Endodermal cell (in vitro differentiated cells): ENCODE measurements at regions not wholly inside any gene's neighbourhood (a gene's known extent, or its start where the extent isn't known, plus 50 kb on each side); places are given as distances from the start of the nearest gene placed in this dataset.

Experiments used
- DNase-seq: peaks from one replicate; pipeline ENCODE4 v3.0.0-alpha.2; 2017
- H3K27ac ChIP-seq: 2 replicates; pipeline ENCODE4 v1.5.1; 2013; ENCODE audit warnings: mild to moderate bottlenecking, low read depth, low read length, moderate library complexity
- H3K27me3 ChIP-seq: 2 replicates; pipeline ENCODE4 v1.6.1; 2013; ENCODE audit warnings: mild to moderate bottlenecking, low read length, moderate library complexity; ENCODE audit not compliant: insufficient read depth, control insufficient read depth, poor library complexity, severe bottlenecking
- H3K36me3 ChIP-seq: 2 replicates; pipeline ENCODE4 v1.7.0; 2013; ENCODE audit warnings: mild to moderate bottlenecking, low read length, moderate library complexity; ENCODE audit not compliant: control insufficient read depth, insufficient read depth
- H3K4me1 ChIP-seq: one replicate; pipeline ENCODE4 v1.7.0; 2013; ENCODE audit warnings: low read length; ENCODE audit not compliant: control insufficient read depth, insufficient read depth
- H3K4me3 ChIP-seq: 2 replicates; pipeline ENCODE4 v1.5.1; 2013; ENCODE audit warnings: mild to moderate bottlenecking, low read length, moderate library complexity
- H3K9ac ChIP-seq: 2 replicates; pipeline ENCODE4 v1.6.1; 2013; ENCODE audit warnings: mild to moderate bottlenecking, low read length, moderate library complexity; ENCODE audit not compliant: poor library complexity, severe bottlenecking; ENCODE audit errors: extremely low read depth
- H3K9me3 ChIP-seq: 2 replicates; pipeline ENCODE4 v1.6.1; 2013; ENCODE audit warnings: mild to moderate bottlenecking, low read length, moderate library complexity; ENCODE audit not compliant: control insufficient read depth
- H3K27ac Mint-ChIP-seq: 2 replicates; pipeline ENCODE4 v1.8.0; 2020; ENCODE audit warnings: mixed read lengths
- H3K27me3 Mint-ChIP-seq: 2 replicates; pipeline ENCODE4 v1.8.0; 2021; ENCODE audit warnings: mild to moderate bottlenecking, mixed read lengths; ENCODE audit not compliant: insufficient read depth
- H3K36me3 Mint-ChIP-seq: 2 replicates; pipeline ENCODE4 v1.8.0; 2020; ENCODE audit warnings: low read depth, mixed read lengths
- H3K4me1 Mint-ChIP-seq: 2 replicates; pipeline ENCODE4 v1.8.0; 2020; ENCODE audit warnings: mixed read lengths
- H3K4me3 Mint-ChIP-seq: 2 replicates; pipeline ENCODE4 v1.8.0; 2020; ENCODE audit warnings: mild to moderate bottlenecking, moderate library complexity, mixed read lengths
- H3K9me3 Mint-ChIP-seq: 2 replicates; pipeline ENCODE4 v1.8.0; 2020; ENCODE audit warnings: mild to moderate bottlenecking, mixed read lengths
- CTCF ChIP-seq: fragments of 200-600 bp; sonication (generic); conservative IDR thresholded peaks from 2 replicates; pipeline ENCODE4 v1.5.0; 2021; ENCODE audit warnings: antibody characterized with exemption, mild to moderate bottlenecking
- WGBS, 2 experiments: methylation state at CpG; one replicate each; pipeline versions ENCODE4 v1.1.5 to v1.1.7; 2013; ENCODE audit warnings: missing lambda C conversion rate in 2 of 2, mixed read lengths in 1 of 2; ENCODE audit not compliant: insufficient coverage in 1 of 2, insufficient read length in 1 of 2; 5-methylcytosine and 5-hydroxymethylcytosine counted together

GRCh38 chr9:108417312-108417711 is 438.5 kb downstream of the ACTL7B start:
- H3K27ac Mint-ChIP-seq: no peak overlapping the region
- no peak for TF ChIP-seq CTCF
- H3K27me3 Mint-ChIP-seq: no peaks in the 10 kb centered on the region
- WGBS, 2 experiments: no CpG with 5 or more reads among the region's 1 CpG
- no peak overlapping the region for H3K27ac ChIP-seq
- no peak for DNase-seq
- no peak overlapping the region for H3K9ac ChIP-seq
- H3K27me3 ChIP-seq: no peaks in the 10 kb centered on the region
- H3K36me3 Mint-ChIP-seq: no peaks in the 10 kb centered on the region
- H3K4me1 Mint-ChIP-seq: no peaks in the 10 kb centered on the region
- no peaks in the 10 kb centered on the region for H3K9me3 Mint-ChIP-seq
- no peaks in the 10 kb centered on the region for H3K4me1 ChIP-seq
- H3K4me3 ChIP-seq: no peak overlapping the region
- H3K36me3 ChIP-seq: no peaks in the 10 kb centered on the region
- no peaks in the 10 kb centered on the region for H3K9me3 ChIP-seq
- H3K4me3 Mint-ChIP-seq: no peak overlapping the region

GRCh38 chr9:108416324-108416723 is 439.5 kb downstream of the ACTL7B start:
- Histone ChIP-seq H3K27me3 (no peaks in the 10 kb centered on the region), H3K9me3 (no peaks in the 10 kb centered on the region), H3K4me1 (no peaks in the 10 kb centered on the region), H3K36me3 (no peaks in the 10 kb centered on the region), H3K9ac (no peak overlapping the region), H3K4me3 (no peak overlapping the region), H3K27ac (no peak overlapping the region)
- TF ChIP-seq CTCF: peak; percentile 53
- no peak overlapping the region for H3K27ac Mint-ChIP-seq
- H3K4me3 Mint-ChIP-seq: no peak overlapping the region
- no peaks in the 10 kb centered on the region for H3K9me3 Mint-ChIP-seq
- no peak for DNase-seq
- no peaks in the 10 kb centered on the region for H3K27me3 Mint-ChIP-seq
- 86% methylated on average over 1 of the region's 2 CpGs; no CpG with 5 or more reads in 1 of the 2 experiments for WGBS, 2 experiments
- no peaks in the 10 kb centered on the region for H3K36me3 Mint-ChIP-seq
- H3K4me1 Mint-ChIP-seq: no peaks in the 10 kb centered on the region

GRCh38 chr9:108413809-108414208 is 442.0 kb downstream of the ACTL7B start:
- H3K27me3 ChIP-seq: no peaks in the 10 kb centered on the region
- H3K27ac ChIP-seq: no peak overlapping the region
- 97 to 100% methylated on average over 2 of the region's 2 CpGs for WGBS, 2 experiments
- no peak overlapping the region for H3K4me3 ChIP-seq
- Mint-ChIP-seq H3K9me3 (no peaks in the 10 kb centered on the region), H3K36me3 (no peaks in the 10 kb centered on the region), H3K4me3 (no peak overlapping the region), H3K27me3 (no peaks in the 10 kb centered on the region), H3K27ac (no peak overlapping the region), H3K4me1 (no peaks in the 10 kb centered on the region)
- DNase-seq: no peak
- no peaks in the 10 kb centered on the region for H3K9me3 ChIP-seq
- no peaks in the 10 kb centered on the region for H3K36me3 ChIP-seq
- H3K4me1 ChIP-seq: no peaks in the 10 kb centered on the region
- no peak overlapping the region for H3K9ac ChIP-seq
- TF ChIP-seq CTCF: no peak
